H1 (cell line): ENCODE measurements at regions not wholly inside any gene's neighbourhood (a gene's known extent, or its start where the extent isn't known, plus 50 kb on each side); places are given as distances from the start of the nearest gene placed in this dataset.

Experiments
- CTCF ChIA-PET: fragments of 300-600 bp; sonication (Branson Sonifier 250); formaldehyde crosslinking; loops from one replicate; lab custom pipeline; 2021; ENCODE audit not compliant: partially characterized antibody; lab: Charles Lee
- POLR2A ChIA-PET: fragments of 300-600 bp; sonication (Branson Sonifier 250); formaldehyde crosslinking; loops from one replicate; lab custom pipeline; 2021; ENCODE audit warnings: inconsistent platforms; ENCODE audit not compliant: partially characterized antibody; lab: Charles Lee
- DNase-seq, 2 experiments: peaks; one replicate each; pipeline versions ENCODE4 v3.0.0 to v3.0.0-alpha.2; 2010 to 2022; ENCODE audit warnings: low spot score in 2 of 2, low read depth in 1 of 2, mixed read lengths in 1 of 2
- FAIRE-seq: peaks from 2 replicates; lab custom pipeline; 2011; peaks lifted over from hg19 to GRCh38; lab: Jason Lieb, UNC
- H2AFZ ChIP-seq: 2 replicates; pipeline ENCODE4 v1.8.1; 2012; ENCODE audit warnings: low read length, inconsistent platforms
- H2AK5ac ChIP-seq: 2 replicates; pipeline ENCODE4 v1.6.1; 2013; ENCODE audit warnings: low read depth, low read length
- H2BK120ac ChIP-seq: replicated peaks from 2 replicates; pipeline ENCODE3; 2013; ENCODE audit warnings: low read depth, low read length, inconsistent platforms
- H2BK12ac ChIP-seq: 2 replicates; pipeline ENCODE4 v1.6.1; 2013; ENCODE audit warnings: low read depth, low read length
- H2BK15ac ChIP-seq: 2 replicates; pipeline ENCODE4 v1.6.1; 2013; ENCODE audit warnings: low read length
- H2BK20ac ChIP-seq: 2 replicates; pipeline ENCODE4 v1.6.1; 2013; ENCODE audit warnings: low read length
- H2BK5ac ChIP-seq: 2 replicates; pipeline ENCODE4 v1.6.1; 2013; ENCODE audit warnings: low read depth, low read length
- H3K14ac ChIP-seq: 2 replicates; pipeline ENCODE4 v1.6.1; 2013; ENCODE audit warnings: inconsistent platforms; ENCODE audit not compliant: insufficient read length
- H3K18ac ChIP-seq: 2 replicates; pipeline ENCODE4 v1.6.1; 2013; ENCODE audit warnings: low read length; ENCODE audit errors: extremely low read depth
- H3K23ac ChIP-seq: 2 replicates; pipeline ENCODE4 v1.6.1; 2013; ENCODE audit warnings: inconsistent platforms; ENCODE audit not compliant: insufficient read length
- H3K23me2 ChIP-seq: 2 replicates; pipeline ENCODE4 v1.6.1; 2013; ENCODE audit warnings: low read depth, low read length
- H3K27ac ChIP-seq: 2 replicates; pipeline ENCODE4 v1.6.1; 2011; ENCODE audit warnings: low read depth, low read length, inconsistent platforms
- H3K27me3 ChIP-seq, 4 experiments: replicated peaks in 1 of 4; 1 replicate in 1 of 4; 2 replicates in 3 of 4; pipeline versions ENCODE4 v1.6.1 to v1.8.1; 2011 to 2013; ENCODE audit warnings: low read length in 3 of 4, mild to moderate bottlenecking in 3 of 4, inconsistent platforms in 2 of 4, mixed read lengths in 2 of 4, moderate library complexity in 1 of 4; ENCODE audit not compliant: control insufficient read depth in 3 of 4, insufficient read depth in 3 of 4; ENCODE audit errors: extremely low read depth in 1 of 4
- H3K36me3 ChIP-seq, 4 experiments: 2 replicates each; pipeline versions ENCODE4 v1.6.1 to v1.8.1; 2011 to 2013; ENCODE audit warnings: mild to moderate bottlenecking in 4 of 4, low read length in 3 of 4, moderate library complexity in 2 of 4, control low read depth in 1 of 4, inconsistent platforms in 1 of 4; ENCODE audit not compliant: insufficient read depth in 4 of 4, control insufficient read depth in 2 of 4
- H3K4ac ChIP-seq: replicated peaks from 2 replicates; pipeline ENCODE3; 2013; ENCODE audit warnings: low read length, low read depth, mixed read lengths, inconsistent platforms; ENCODE audit not compliant: insufficient read length
- H3K4me1 ChIP-seq, 4 experiments: replicated peaks in 1 of 4; 1 replicate in 1 of 4; 2 replicates in 3 of 4; pipeline versions ENCODE4 v1.6.1 to v1.8.1; 2011 to 2013; ENCODE audit warnings: low read length in 3 of 4, inconsistent platforms in 2 of 4, mixed read lengths in 1 of 4; ENCODE audit not compliant: insufficient read depth in 4 of 4, control insufficient read depth in 3 of 4
- H3K4me2 ChIP-seq, 2 experiments: 2 replicates each; pipeline versions ENCODE4 v1.6.1 to v1.8.1; 2011 to 2013; ENCODE audit warnings: low read depth in 2 of 2, low read length in 2 of 2, control low read depth in 1 of 2, inconsistent platforms in 1 of 2, mild to moderate bottlenecking in 1 of 2; ENCODE audit not compliant: insufficient read depth in 1 of 2
- H3K4me3 ChIP-seq, 4 experiments: fragments of 200-600, 300-600 bp in 1 of 4; sonication (generic), shearing (Covaris generic), sonication (Bioruptor Twin) in 1 of 4; 2 replicates each; pipeline versions ENCODE4 v1.5.1 to v1.8.1; 2011 to 2016; ENCODE audit warnings: low read length in 4 of 4, low read depth in 3 of 4, control low read depth in 2 of 4, inconsistent platforms in 2 of 4, mild to moderate bottlenecking in 2 of 4, mixed read lengths in 1 of 4, moderate library complexity in 1 of 4; ENCODE audit not compliant: insufficient read depth in 2 of 4; ENCODE audit errors: extremely low read depth in 1 of 4
- H3K56ac ChIP-seq: replicated peaks from 2 replicates; pipeline ENCODE3; 2013; ENCODE audit warnings: low read depth, mild to moderate bottlenecking, mixed read lengths, low read length, inconsistent platforms; ENCODE audit not compliant: insufficient read length
- H3K79me1 ChIP-seq: 2 replicates; pipeline ENCODE4 v1.6.1; 2013; ENCODE audit warnings: low read depth, low read length, control low read depth
- H3K79me2 ChIP-seq, 2 experiments: 2 replicates each; pipeline versions ENCODE4 v1.6.1 to v1.8.1; 2012 to 2013; ENCODE audit warnings: low read length in 2 of 2, mild to moderate bottlenecking in 2 of 2, inconsistent platforms in 1 of 2; ENCODE audit not compliant: insufficient read depth in 2 of 2, control insufficient read depth in 1 of 2
- H3K9ac ChIP-seq, 4 experiments: replicated peaks in 1 of 4; 1 replicate in 1 of 4; 2 replicates in 3 of 4; pipeline versions ENCODE4 v1.6.1 to v1.8.1; 2011 to 2013; ENCODE audit warnings: low read depth in 3 of 4, low read length in 3 of 4, control low read depth in 2 of 4, mild to moderate bottlenecking in 2 of 4, moderate library complexity in 2 of 4, inconsistent platforms in 1 of 4; ENCODE audit errors: extremely low read depth in 1 of 4
- H3K9me3 ChIP-seq, 2 experiments: 2 replicates each; pipeline versions ENCODE4 v1.6.1 to v1.8.1; 2012 to 2013; ENCODE audit warnings: mild to moderate bottlenecking in 2 of 2, moderate library complexity in 2 of 2, control low read depth in 1 of 2, inconsistent platforms in 1 of 2, low read depth in 1 of 2, low read length in 1 of 2, mixed read lengths in 1 of 2; ENCODE audit not compliant: insufficient read depth in 2 of 2
- H4K20me1 ChIP-seq, 2 experiments: replicated peaks in 1 of 2; 2 replicates each; pipeline versions ENCODE3 to v1.8.1; 2011 to 2013; ENCODE audit warnings: inconsistent platforms in 2 of 2, low read length in 2 of 2, mild to moderate bottlenecking in 1 of 2; ENCODE audit not compliant: insufficient read depth in 2 of 2, control insufficient read depth in 1 of 2
- H4K5ac ChIP-seq: 2 replicates; pipeline ENCODE4 v1.6.1; 2013; ENCODE audit warnings: low read length, low read depth, mixed read lengths, inconsistent platforms; ENCODE audit not compliant: insufficient read length
- H4K8ac ChIP-seq: 2 replicates; pipeline ENCODE4 v1.8.0; 2013; ENCODE audit warnings: mild to moderate bottlenecking, moderate library complexity, low read length, inconsistent platforms; ENCODE audit not compliant: insufficient read depth; ENCODE audit errors: extremely low read depth
- H4K91ac ChIP-seq: replicated peaks from 2 replicates; pipeline ENCODE3; 2013; ENCODE audit warnings: low read length, mixed read lengths, inconsistent platforms; ENCODE audit not compliant: insufficient read length
- BRCA1 ChIP-seq: IDR thresholded peaks from 2 replicates; pipeline ENCODE4 v1.6.1; 2012; ENCODE audit warnings: low read depth, low read length, improper control_type of control experiment
- CBX8 ChIP-seq: fragments of 300-800, 300-1000 bp; sonication (generic); IDR thresholded peaks from 2 replicates; pipeline ENCODE4 v1.7.1; 2016; ENCODE audit warnings: low read depth, low read length, borderline replicate concordance
- KDM5A ChIP-seq: fragments of 200-600 bp; IDR thresholded peaks from 2 replicates; pipeline ENCODE4 v1.7.1; 2012; ENCODE audit warnings: mild to moderate bottlenecking, low read length, inconsistent platforms, mixed read lengths
- POLR2A ChIP-seq, 2 experiments: IDR thresholded peaks; 1 replicate in 1 of 2; 2 replicates in 1 of 2; pipeline ENCODE4 v1.6.1; 2011; ENCODE audit warnings: low read depth in 2 of 2, low read length in 2 of 2, mild to moderate bottlenecking in 2 of 2; ENCODE audit errors: control extremely low read depth in 1 of 2
- POU5F1 ChIP-seq: IDR thresholded peaks from 2 replicates; pipeline ENCODE4 v1.6.1; 2011; ENCODE audit warnings: low read depth, mild to moderate bottlenecking, low read length, moderate library complexity
- RBBP5 ChIP-seq: IDR thresholded peaks from 2 replicates; pipeline ENCODE4 v1.7.1; 2012; ENCODE audit warnings: low read depth, mild to moderate bottlenecking, inconsistent platforms, low read length, moderate library complexity, borderline replicate concordance
- SIX5 ChIP-seq: IDR thresholded peaks from 2 replicates; pipeline ENCODE4 v1.6.1; 2011; ENCODE audit warnings: mild to moderate bottlenecking, low read depth, low read length
- YY1 ChIP-seq: IDR thresholded peaks from 2 replicates; pipeline ENCODE4 v1.6.1; 2011; ENCODE audit warnings: low read depth, mild to moderate bottlenecking, low read length
- WGBS, 2 experiments: shearing (Covaris generic) in 1 of 2; methylation state at CpG; one replicate each; pipeline versions ENCODE4 v1.1.6 to v1.1.7; 2013 to 2015; ENCODE audit warnings: low lambda C conversion rate in 2 of 2, mixed read lengths in 2 of 2, inconsistent platforms in 1 of 2, low coverage in 1 of 2, missing lambda C conversion rate in 1 of 2; ENCODE audit not compliant: insufficient replicate concordance in 2 of 2, insufficient coverage in 1 of 2, insufficient read length in 1 of 2; ENCODE audit errors: extremely low coverage in 1 of 2, missing lambda C conversion rate in 1 of 2; 5-methylcytosine and 5-hydroxymethylcytosine counted together
- TF ChIP-seq, protein P1 (sequence below), 3 experiments: IDR thresholded peaks; 1 replicate in 2 of 3; 2 replicates in 1 of 3; pipeline versions ENCODE4 v1.5.1 to v1.6.1; 2011; ENCODE audit warnings: low read length in 3 of 3, mild to moderate bottlenecking in 3 of 3, inconsistent platforms in 2 of 3, low read depth in 1 of 3, moderate library complexity in 1 of 3; ENCODE audit not compliant: insufficient read depth in 1 of 3; ENCODE audit errors: control extremely low read depth in 1 of 3
- TF ChIP-seq, protein P2 (sequence below): IDR thresholded peaks from 2 replicates; pipeline ENCODE4 v1.6.1; 2012; ENCODE audit warnings: low read length, inconsistent platforms

DNA sequence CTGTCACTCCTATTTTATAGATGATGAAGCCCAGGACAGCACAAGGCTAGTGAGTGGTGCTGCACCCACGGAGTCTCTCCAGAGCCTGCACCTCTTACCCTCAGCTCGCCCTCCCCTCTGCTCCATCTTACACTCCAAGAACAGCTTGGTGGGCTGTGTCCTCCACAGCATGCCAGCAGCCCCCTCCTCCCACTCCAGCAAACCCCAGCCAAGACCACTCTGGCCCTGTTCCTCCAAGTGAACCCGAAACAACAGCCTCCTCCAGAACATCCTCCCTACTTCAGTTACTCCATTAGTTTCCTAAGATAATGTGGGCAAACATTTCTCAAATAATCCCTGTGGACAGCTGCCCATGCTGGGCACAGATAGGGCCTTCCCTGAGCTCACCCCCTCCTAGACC lies 62.7 kb upstream of the KLF7 start:
- no peak overlapping the region for H3K4me3 ChIP-seq
- no peak overlapping the region for H4K91ac ChIP-seq
- no peaks in the 10 kb centered on the region for H3K79me2 ChIP-seq
- FAIRE-seq = no peak
- no peak overlapping the region for H4K5ac ChIP-seq
- no peak overlapping the region for H2BK120ac ChIP-seq
- H3K36me3 ChIP-seq = no peaks in the 10 kb centered on the region
- H2BK12ac ChIP-seq = peak overlapping the region; percentile 70; the same call in 1 of the 2 replicates
- H3K18ac ChIP-seq = 0 out of 2 replicates have a peak overlapping the region, but pooled peaks have one; percentile 21
- H2BK15ac ChIP-seq = 0 out of 2 replicates have a peak overlapping the region, but pooled peaks have one; percentile 63
- H4K20me1 ChIP-seq = no peaks in the 10 kb centered on the region
- no peak overlapping the region for H2BK5ac ChIP-seq
- H3K4ac ChIP-seq = no peak overlapping the region
- H2BK20ac ChIP-seq = no peak overlapping the region
- H3K4me2 ChIP-seq = no peak overlapping the region
- no peaks in the 10 kb centered on the region for H3K9me3 ChIP-seq
- no peak overlapping the region for H3K56ac ChIP-seq
- H3K27me3 ChIP-seq = no peaks in the 10 kb centered on the region
- no peak overlapping the region for H4K8ac ChIP-seq
- no peaks in the 10 kb centered on the region; the same call in 1 of the 2 replicates for H3K23me2 ChIP-seq
- no peaks in the 10 kb centered on the region for H3K79me1 ChIP-seq
- H3K27ac ChIP-seq = no peak overlapping the region
- H2AFZ ChIP-seq = no peak overlapping the region
- DNase-seq = no peak
- H3K23ac ChIP-seq = no peak overlapping the region
- H3K4me1 ChIP-seq = peaks cover 8 to 28% (median 26%) of the 10 kb centered on the region in 4 experiments
- 92% methylated on average over 3 of the region's 3 CpGs; no CpG with 5 or more reads in 1 of the 2 experiments for WGBS, 2 experiments
- ChIA-PET POLR2A (interaction anchor here (1.2 to 5.2 kb wide), 2 partner anchors 12 to 63 kb away, joined by 3 to 31 read pairs; partner anchors contain the start of gene KLF7), CTCF (interaction anchor here (0.7 to 4.2 kb wide), 10 partner anchors 10 to 247 kb away, joined by 3 to 28 read pairs (median 3); no protein-coding TSS in a partner anchor)
- H3K9ac ChIP-seq = no peak overlapping the region
- no peak overlapping the region for H3K14ac ChIP-seq
- no peak overlapping the region; the same call in 1 of the 2 replicates for H2AK5ac ChIP-seq
- TF ChIP-seq, protein P1, sequence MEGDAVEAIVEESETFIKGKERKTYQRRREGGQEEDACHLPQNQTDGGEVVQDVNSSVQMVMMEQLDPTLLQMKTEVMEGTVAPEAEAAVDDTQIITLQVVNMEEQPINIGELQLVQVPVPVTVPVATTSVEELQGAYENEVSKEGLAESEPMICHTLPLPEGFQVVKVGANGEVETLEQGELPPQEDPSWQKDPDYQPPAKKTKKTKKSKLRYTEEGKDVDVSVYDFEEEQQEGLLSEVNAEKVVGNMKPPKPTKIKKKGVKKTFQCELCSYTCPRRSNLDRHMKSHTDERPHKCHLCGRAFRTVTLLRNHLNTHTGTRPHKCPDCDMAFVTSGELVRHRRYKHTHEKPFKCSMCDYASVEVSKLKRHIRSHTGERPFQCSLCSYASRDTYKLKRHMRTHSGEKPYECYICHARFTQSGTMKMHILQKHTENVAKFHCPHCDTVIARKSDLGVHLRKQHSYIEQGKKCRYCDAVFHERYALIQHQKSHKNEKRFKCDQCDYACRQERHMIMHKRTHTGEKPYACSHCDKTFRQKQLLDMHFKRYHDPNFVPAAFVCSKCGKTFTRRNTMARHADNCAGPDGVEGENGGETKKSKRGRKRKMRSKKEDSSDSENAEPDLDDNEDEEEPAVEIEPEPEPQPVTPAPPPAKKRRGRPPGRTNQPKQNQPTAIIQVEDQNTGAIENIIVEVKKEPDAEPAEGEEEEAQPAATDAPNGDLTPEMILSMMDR (IDR thresholded peaks at IDR 0.05; ENCODE audit: control extremely low read depth in 1 of 3, insufficient read depth in 1 of 3, low read depth in 1 of 3, low read length in 3 of 3) = no peak
- no peak for TF ChIP-seq SIX5
- no peak for TF ChIP-seq YY1
- TF ChIP-seq POLR2A (IDR thresholded peaks at IDR 0.05; ENCODE audit: control extremely low read depth in 1 of 2, low read depth in 2 of 2, low read length in 2 of 2) = no peak
- TF ChIP-seq CBX8 = no peak
- TF ChIP-seq KDM5A = no peak
- no peak for TF ChIP-seq POU5F1
- TF ChIP-seq, protein P2, sequence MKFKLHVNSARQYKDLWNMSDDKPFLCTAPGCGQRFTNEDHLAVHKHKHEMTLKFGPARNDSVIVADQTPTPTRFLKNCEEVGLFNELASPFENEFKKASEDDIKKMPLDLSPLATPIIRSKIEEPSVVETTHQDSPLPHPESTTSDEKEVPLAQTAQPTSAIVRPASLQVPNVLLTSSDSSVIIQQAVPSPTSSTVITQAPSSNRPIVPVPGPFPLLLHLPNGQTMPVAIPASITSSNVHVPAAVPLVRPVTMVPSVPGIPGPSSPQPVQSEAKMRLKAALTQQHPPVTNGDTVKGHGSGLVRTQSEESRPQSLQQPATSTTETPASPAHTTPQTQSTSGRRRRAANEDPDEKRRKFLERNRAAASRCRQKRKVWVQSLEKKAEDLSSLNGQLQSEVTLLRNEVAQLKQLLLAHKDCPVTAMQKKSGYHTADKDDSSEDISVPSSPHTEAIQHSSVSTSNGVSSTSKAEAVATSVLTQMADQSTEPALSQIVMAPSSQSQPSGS = no peak
- no peak for TF ChIP-seq RBBP5
- TF ChIP-seq BRCA1 = no peak
